K562 (cell line): ENCODE measurements at regions not wholly inside any gene's neighbourhood (a gene's known extent, or its start where the extent isn't known, plus 50 kb on each side); places are given as distances from the start of the nearest gene placed in this dataset.

ENCODE experiments used
- ATAC-seq: fragments of 200-7000 bp; cut with Tn5 transposase; 3 replicates; pipeline ENCODE4 v1.9.1; 2020; ENCODE audit warnings: moderate library complexity
- BruUV-seq: library from RNA; stranded (reverse); fragments of 400-500 nt; replicated peaks from 2 replicates; lab custom pipeline; 2021; lab: Mats Ljungman, UMichigan
- CTCF ChIA-PET: fragments of 300-600 bp; formaldehyde crosslinking; extraction: SDS; loops from one replicate; lab custom pipeline; 2021; ENCODE audit warnings: low intra/inter-chr PET ratio; lab: Yijun Ruan, JAX
- POLR2A ChIA-PET: fragments of 300-600, 350-650 bp; sonication (Branson Sonifier 250); formaldehyde crosslinking; extraction: SDS; loops from one replicate; lab custom pipeline; 2021; ENCODE audit warnings: antibody characterized with exemption, inconsistent platforms; lab: Yijun Ruan, JAX
- DNase-seq, 4 experiments: peaks; one replicate each; pipeline versions ENCODE4 v3.0.0 to v3.0.0-alpha.2; 2011 to 2018; ENCODE audit warnings: low spot score in 3 of 4, mixed read lengths in 3 of 4; ENCODE audit errors: extremely low read depth in 1 of 4
- FAIRE-seq: peaks from 2 replicates; lab custom pipeline; 2011; peaks lifted over from hg19 to GRCh38; lab: Jason Lieb, UNC
- H2AFZ ChIP-seq: 2 replicates; pipeline ENCODE4 v1.6.0; 2011; ENCODE audit warnings: low read depth, low read length, control low read depth, inconsistent platforms
- H3K27ac ChIP-seq: fragments of 200-600 bp; 3 replicates; pipeline ENCODE4 v1.8.0; 2011; ENCODE audit warnings: low read depth, mild to moderate bottlenecking, control low read depth, inconsistent platforms, low read length, moderate library complexity, mixed read lengths; ENCODE audit errors: extremely low read depth
- H3K27me3 ChIP-seq, 2 experiments: fragments of 300-600 bp in 1 of 2; 2 replicates in 1 of 2; 3 replicates in 1 of 2; pipeline versions ENCODE4 v1.6.0 to v1.8.0; 2011; ENCODE audit warnings: inconsistent platforms in 2 of 2, low read length in 2 of 2, mild to moderate bottlenecking in 1 of 2, mixed read lengths in 1 of 2, moderate library complexity in 1 of 2; ENCODE audit not compliant: control insufficient read depth in 2 of 2, insufficient read depth in 2 of 2
- H3K36me3 ChIP-seq: fragments of 300-600 bp; 3 replicates; pipeline ENCODE4 v1.8.0; 2011; ENCODE audit warnings: mild to moderate bottlenecking, low read length, inconsistent platforms; ENCODE audit not compliant: control insufficient read depth, insufficient read depth
- H3K4me1 ChIP-seq, 2 experiments: fragments of 200-600 bp in 1 of 2; replicated peaks in 1 of 2; 2 replicates in 1 of 2; 3 replicates in 1 of 2; pipeline versions ENCODE4 v1.5.1 to v1.8.0; 2011; ENCODE audit warnings: inconsistent platforms in 2 of 2, low read length in 2 of 2, mild to moderate bottlenecking in 1 of 2, mixed read lengths in 1 of 2, moderate library complexity in 1 of 2; ENCODE audit not compliant: control insufficient read depth in 2 of 2, insufficient read depth in 2 of 2
- H3K4me2 ChIP-seq: 2 replicates; pipeline ENCODE4 v1.6.1; 2011; ENCODE audit warnings: low read length, control low read depth, inconsistent platforms, mixed read lengths; ENCODE audit not compliant: insufficient read depth
- H3K4me3 ChIP-seq: fragments of 200-600 bp; sonication (generic), shearing (Covaris generic); 2 replicates; pipeline ENCODE4 v1.5.1; 2016; ENCODE audit warnings: control low read depth, inconsistent platforms
- H3K79me2 ChIP-seq: fragments of 200-600 bp; 3 replicates; pipeline ENCODE4 v1.8.0; 2011; ENCODE audit warnings: low read length, inconsistent platforms; ENCODE audit not compliant: control insufficient read depth, insufficient read depth
- H3K9ac ChIP-seq, 2 experiments: 2 replicates each; pipeline versions ENCODE4 v1.6.0 to v1.6.1; 2011; ENCODE audit warnings: low read depth in 2 of 2, low read length in 2 of 2, control low read depth in 1 of 2, inconsistent platforms in 1 of 2, mild to moderate bottlenecking in 1 of 2, mixed read lengths in 1 of 2; ENCODE audit not compliant: insufficient read depth in 1 of 2
- H3K9me1 ChIP-seq: one replicate; pipeline ENCODE4 v1.6.0; 2011; ENCODE audit warnings: inconsistent platforms, mild to moderate bottlenecking, low read length, moderate library complexity; ENCODE audit not compliant: control insufficient read depth, insufficient read depth
- H3K9me3 ChIP-seq: replicated peaks from 2 replicates; pipeline ENCODE4 v1.5.1; 2011; ENCODE audit warnings: low read depth, low read length, inconsistent platforms; ENCODE audit not compliant: control insufficient read depth, insufficient read depth
- H4K20me1 ChIP-seq: replicated peaks from 2 replicates; pipeline ENCODE4 v1.6.1; 2011; ENCODE audit warnings: low read length, inconsistent platforms, mixed read lengths; ENCODE audit not compliant: control insufficient read depth, insufficient read depth
- FOXK2 ChIP-seq, 2 experiments: fragments of 450-650 bp; IDR thresholded peaks in 1 of 2; conservative IDR thresholded peaks in 1 of 2; 2 replicates each; pipeline ENCODE4 v1.6.1; 2016; ENCODE audit warnings: low read depth in 2 of 2, mild to moderate bottlenecking in 1 of 2
- GATA2 ChIP-seq: sonication (generic); formaldehyde crosslinking; IDR thresholded peaks from 2 replicates; pipeline ENCODE4 v1.4.0; 2020; ENCODE audit warnings: mild to moderate bottlenecking, missing genetic modification reagents
- HCFC1 ChIP-seq: IDR thresholded peaks from 2 replicates; pipeline ENCODE4 v1.6.1; 2012; ENCODE audit warnings: low read depth, low read length, improper control_type of control experiment
- NFATC3 ChIP-seq: fragments of 450-650 bp; IDR thresholded peaks from 2 replicates; pipeline ENCODE4 v1.6.1; 2017; ENCODE audit warnings: mild to moderate bottlenecking
- REST ChIP-seq, 2 experiments: fragments of 450-650 bp; formaldehyde crosslinking in 1 of 2; IDR thresholded peaks; 2 replicates each; pipeline versions ENCODE4 v1.4.0 to v1.6.1; 2014 to 2020; ENCODE audit warnings: mild to moderate bottlenecking in 2 of 2, borderline replicate concordance in 1 of 2, low read depth in 1 of 2
- SUPT5H ChIP-seq: fragments of 450-650 bp; IDR thresholded peaks from 2 replicates; pipeline ENCODE4 v1.6.1; 2016
- TCF15 ChIP-seq: fragments of 250-450 bp; sonication (Bioruptor Pico); IDR thresholded peaks from 2 replicates; pipeline ENCODE4 v1.8.0; 2022; ENCODE audit warnings: moderate library complexity, mild to moderate bottlenecking, inconsistent platforms
- USF1 ChIP-seq: sonication (generic); formaldehyde crosslinking; IDR thresholded peaks from 2 replicates; pipeline ENCODE4 v1.9.0; 2022; ENCODE audit warnings: mild to moderate bottlenecking, missing genetic modification reagents
- ZBTB8A ChIP-seq: fragments of 450-650 bp; IDR thresholded peaks from 2 replicates; pipeline ENCODE4 v1.6.1; 2018; ENCODE audit warnings: mild to moderate bottlenecking, moderate library complexity; ENCODE audit not compliant: partially characterized antibody
- ZKSCAN8 ChIP-seq: fragments of 200-800 bp; sonication (Bioruptor generic); IDR thresholded peaks from 2 replicates; pipeline ENCODE4 v1.6.1; 2016; ENCODE audit warnings: missing genetic modification characterization, missing compliant biosample characterization
- ZNF121 ChIP-seq: sonication (generic); formaldehyde crosslinking; conservative IDR thresholded peaks from 2 replicates; pipeline ENCODE4 v1.8.0; 2022; ENCODE audit warnings: missing genetic modification reagents
- WGBS: fragments of 100-300 bp; shearing (Covaris generic); methylation state at CpG from one replicate; pipeline ENCODE4 v1.1.6; 2016; ENCODE audit warnings: low coverage, mixed read lengths; ENCODE audit not compliant: insufficient coverage; ENCODE audit errors: missing lambda C conversion rate; 5-methylcytosine and 5-hydroxymethylcytosine counted together
- in situ Hi-C: fragments of 300-500 bp; cut with MboI; formaldehyde crosslinking; loops from 4 replicates; pipeline ENCODE4 v1.15.0; 2018; ENCODE audit warnings: inconsistent platforms, mixed read lengths
- intact Hi-C: fragments of 100-400 bp; cut with micrococcal nuclease; formaldehyde crosslinking; loops from 2 replicates; pipeline ENCODE4 v1.14.2; 2022
- TF ChIP-seq, protein P1 (sequence below): fragments of 250-450 bp; sonication (Bioruptor Pico); IDR thresholded peaks from 2 replicates; pipeline ENCODE4 v1.5.0; 2021

DNA sequence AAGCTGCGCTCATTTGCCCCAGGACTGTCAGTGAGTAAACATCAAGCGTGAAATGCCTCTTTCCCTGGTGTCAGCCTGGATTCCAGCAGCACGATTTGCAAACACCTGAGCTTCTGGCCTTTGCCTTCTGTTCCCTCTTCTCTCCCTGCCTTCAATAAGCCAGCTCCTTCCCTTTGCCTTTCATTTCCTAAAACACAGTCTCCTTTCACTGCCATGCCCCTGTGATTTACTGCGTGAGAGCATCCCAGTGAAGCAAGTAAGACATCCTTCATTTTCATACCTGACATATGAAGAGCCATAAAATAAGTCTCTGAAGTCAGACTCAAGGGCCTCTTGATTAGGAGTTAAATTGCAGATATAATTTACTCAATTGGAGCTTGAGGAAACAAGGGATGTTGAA is 681.8 kb downstream of the TYW1 start:
- no peak overlapping the region for H3K27ac ChIP-seq
- H3K9me3 ChIP-seq, result no peaks in the 10 kb centered on the region
- no peak overlapping the region for H2AFZ ChIP-seq
- H3K4me2 ChIP-seq, result no peak overlapping the region
- H3K9me1 ChIP-seq, result no peaks in the 10 kb centered on the region
- H3K9ac ChIP-seq, result no peak overlapping the region
- POLR2A ChIA-PET, result interaction anchor here (0.9 kb wide), 1 partner anchor 9 kb away, joined by 3 read pairs; no protein-coding TSS in a partner anchor
- in situ Hi-C loops (no loop called here), intact Hi-C loops (no loop called here)
- TF ChIP-seq GATA2 (CRISPR knock-in tag), result no peak
- no peak for TF ChIP-seq SUPT5H
- no peak for TF ChIP-seq FOXK2 (conservative IDR thresholded peaks at IDR 0.05 in 1 of 2, IDR thresholded peaks at IDR 0.05 in 1 of 2; ENCODE audit: low read depth in 2 of 2)
- no peak for TF ChIP-seq ZBTB8A
- no peak for TF ChIP-seq HCFC1
- no peak for TF ChIP-seq TCF15
- TF ChIP-seq ZNF121 (CRISPR knock-in tag), result no peak
- no peak for TF ChIP-seq USF1
- no peak for TF ChIP-seq ZKSCAN8 (CRISPR knock-in tag)
- TF ChIP-seq NFATC3, result no peak
- TF ChIP-seq, protein P1, sequence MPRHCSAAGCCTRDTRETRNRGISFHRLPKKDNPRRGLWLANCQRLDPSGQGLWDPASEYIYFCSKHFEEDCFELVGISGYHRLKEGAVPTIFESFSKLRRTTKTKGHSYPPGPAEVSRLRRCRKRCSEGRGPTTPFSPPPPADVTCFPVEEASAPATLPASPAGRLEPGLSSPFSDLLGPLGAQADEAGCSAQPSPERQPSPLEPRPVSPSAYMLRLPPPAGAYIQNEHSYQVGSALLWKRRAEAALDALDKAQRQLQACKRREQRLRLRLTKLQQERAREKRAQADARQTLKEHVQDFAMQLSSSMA (CRISPR knock-in tag), result no peak
- no peak for TF ChIP-seq REST (IDR thresholded peaks at IDR 0.05; ENCODE audit: borderline replicate concordance)
- TF ChIP-seq REST (CRISPR knock-in tag; IDR thresholded peaks at IDR 0.05; ENCODE audit: low read depth), result no peak
- no peaks in the 10 kb centered on the region for H3K4me1 ChIP-seq
- 1% methylated on average over 4 of the region's 4 CpGs for WGBS
- no peak for ATAC-seq
- H4K20me1 ChIP-seq, result no peaks in the 10 kb centered on the region; the same call in 1 of the 2 replicates
- FAIRE-seq, result no peak
- H3K79me2 ChIP-seq, result no peaks in the 10 kb centered on the region
- no peak for DNase-seq
- H3K27me3 ChIP-seq, result no peaks in the 10 kb centered on the region
- no peaks in the 10 kb centered on the region for H3K36me3 ChIP-seq
- CTCF ChIA-PET, result no interaction called here
- no TSS peak for BruUV-seq
- no peak overlapping the region for H3K4me3 ChIP-seq
